PC-9 (cell line): ENCODE measurements at regions not wholly inside any gene's neighbourhood (a gene's known extent, or its start where the extent isn't known, plus 50 kb on each side); places are given as distances from the start of the nearest gene placed in this dataset.

Experiments
- CTCF ChIP-seq: fragments of 200-600 bp; sonication (generic); conservative IDR thresholded peaks from 2 replicates; pipeline ENCODE4 v1.6.1; 2017; ENCODE audit warnings: mixed run types, antibody characterized with exemption, mild to moderate bottlenecking, moderate library complexity
- EZH2 ChIP-seq: fragments of 200-600 bp; sonication (generic); IDR thresholded peaks from 2 replicates; pipeline ENCODE4 v1.8.0; 2017; ENCODE audit warnings: antibody characterized with exemption, low read depth

- TF ChIP-seq CTCF: no peak
- TF ChIP-seq EZH2: no peak
Measured at GRCh38 chr20:16940701-16941100, 192.5 kb downstream of the OTOR start.
